OCI-LY7 (cell line): ENCODE measurements at regions not wholly inside any gene's neighbourhood (a gene's known extent, or its start where the extent isn't known, plus 50 kb on each side); places are given as distances from the start of the nearest gene placed in this dataset.

ENCODE experiments used
- BruUV-seq: library from RNA; stranded (reverse); fragments of 400-500 nt; replicated peaks from 2 replicates; lab custom pipeline; 2021; lab: Mats Ljungman, UMichigan
- CTCF ChIA-PET: fragments of 300-600 bp; sonication (Branson Sonifier 250); formaldehyde crosslinking; loops from one replicate; lab custom pipeline; 2022; ENCODE audit warnings: antibody characterized with exemption; ENCODE audit not compliant: unreplicated experiment; lab: Charles Lee
- POLR2A ChIA-PET: fragments of 300-600 bp; sonication (Branson Sonifier 250); formaldehyde crosslinking; loops from one replicate; lab custom pipeline; 2022; ENCODE audit warnings: antibody characterized with exemption; lab: Charles Lee
- DNase-seq: peaks from one replicate; pipeline ENCODE4 v3.0.0-alpha.2; 2015; ENCODE audit warnings: low spot score
- H2AFZ ChIP-seq: fragments of 200-600 bp; sonication (generic), shearing (Covaris generic); 2 replicates; pipeline ENCODE4 v1.6.1; 2014; ENCODE audit warnings: mild to moderate bottlenecking, antibody characterized with exemption, low read length, moderate library complexity
- H3K27ac ChIP-seq: fragments of 200-600 bp; sonication (generic); 2 replicates; pipeline ENCODE4 v1.5.1; 2014; ENCODE audit warnings: mixed run types, low read depth, mild to moderate bottlenecking, moderate library complexity, low read length, inconsistent platforms; ENCODE audit not compliant: poor library complexity, severe bottlenecking
- H3K36me3 ChIP-seq: fragments of 200-600 bp; sonication (generic); 2 replicates; pipeline ENCODE4 v1.6.1; 2014; ENCODE audit warnings: mild to moderate bottlenecking, antibody characterized with exemption, low read length, moderate library complexity, mixed read lengths; ENCODE audit not compliant: insufficient read depth
- H3K4me1 ChIP-seq: fragments of 200-600 bp; sonication (generic); 2 replicates; pipeline ENCODE4 v1.5.1; 2014; ENCODE audit warnings: mild to moderate bottlenecking, low read length; ENCODE audit not compliant: insufficient read depth, poor library complexity, severe bottlenecking
- H3K4me2 ChIP-seq: fragments of 200-600 bp; sonication (generic); 2 replicates; pipeline ENCODE4 v1.6.1; 2014; ENCODE audit warnings: mild to moderate bottlenecking, low read length
- H3K4me3 ChIP-seq: fragments of 200-600 bp; sonication (generic); 2 replicates; pipeline ENCODE4 v1.5.1; 2014; ENCODE audit warnings: mild to moderate bottlenecking, low read depth, low read length; ENCODE audit not compliant: poor library complexity, severe bottlenecking
- H3K79me2 ChIP-seq: fragments of 200-600 bp; sonication (generic); 2 replicates; pipeline ENCODE4 v1.6.1; 2016; ENCODE audit warnings: low read depth, mild to moderate bottlenecking, low read length, moderate library complexity, mixed read lengths; ENCODE audit not compliant: insufficient read depth
- H3K9me2 ChIP-seq: fragments of 200-600 bp; sonication (generic); 2 replicates; pipeline ENCODE4 v1.6.1; 2016; ENCODE audit warnings: mild to moderate bottlenecking, low read length, mixed read lengths; ENCODE audit not compliant: insufficient read depth
- H3K9me3 ChIP-seq: fragments of 200-600 bp; sonication (generic); 2 replicates; pipeline ENCODE4 v1.6.1; 2014; ENCODE audit warnings: mild to moderate bottlenecking, mixed run types, low read length, mixed read lengths
- H4K20me1 ChIP-seq: fragments of 200-600 bp; sonication (generic); 2 replicates; pipeline ENCODE4 v1.6.1; 2014; ENCODE audit warnings: mild to moderate bottlenecking, antibody characterized with exemption, low read length, moderate library complexity, mixed read lengths; ENCODE audit not compliant: insufficient read depth
- EZH2phosphoT487 ChIP-seq: fragments of 200-600 bp; sonication (generic); IDR thresholded peaks from 2 replicates; pipeline ENCODE4 v1.6.1; 2018; ENCODE audit warnings: low read depth, borderline replicate concordance, mild to moderate bottlenecking, mixed run types, antibody characterized with exemption, low read length, moderate library complexity, mixed read lengths
- intact Hi-C: fragments of 100-400 bp; cut with micrococcal nuclease; formaldehyde crosslinking; loops from one replicate; pipeline ENCODE4 v1.10.0; 2022; ENCODE audit not compliant: unreplicated experiment
- TF ChIP-seq, protein P1 (sequence below): fragments of 200-600 bp; sonication (generic); conservative IDR thresholded peaks from 2 replicates; pipeline ENCODE4 v1.5.1; 2014; ENCODE audit warnings: mild to moderate bottlenecking, antibody characterized with exemption, low read length, moderate library complexity, mixed read lengths

GRCh38 chr14:98725676-98726075, 546.3 kb downstream of the BCL11B start:
- H3K36me3 ChIP-seq = no peaks in the 10 kb centered on the region
- POLR2A ChIA-PET = interaction anchor here (1.1 kb wide), 2 partner anchors 14 to 15 kb away, joined by 3 to 5 read pairs; no protein-coding TSS in a partner anchor
- no peak for DNase-seq
- no TSS peak for BruUV-seq
- CTCF ChIA-PET = no interaction called here
- intact Hi-C loops = loop anchor here (10.0 kb wide), 1 partner anchor 199 kb away; no protein-coding TSS in a partner anchor
- no peak overlapping the region for H3K4me3 ChIP-seq
- H3K4me2 ChIP-seq = peak overlapping the region; percentile 39; the same call in 1 of the 2 replicates
- H3K4me1 ChIP-seq = peaks cover 51% of the 10 kb centered on the region
- H3K79me2 ChIP-seq = no peaks in the 10 kb centered on the region
- H3K9me3 ChIP-seq = no peaks in the 10 kb centered on the region
- H4K20me1 ChIP-seq = no peaks in the 10 kb centered on the region
- H3K9me2 ChIP-seq = no peaks in the 10 kb centered on the region
- TF ChIP-seq, protein P1, sequence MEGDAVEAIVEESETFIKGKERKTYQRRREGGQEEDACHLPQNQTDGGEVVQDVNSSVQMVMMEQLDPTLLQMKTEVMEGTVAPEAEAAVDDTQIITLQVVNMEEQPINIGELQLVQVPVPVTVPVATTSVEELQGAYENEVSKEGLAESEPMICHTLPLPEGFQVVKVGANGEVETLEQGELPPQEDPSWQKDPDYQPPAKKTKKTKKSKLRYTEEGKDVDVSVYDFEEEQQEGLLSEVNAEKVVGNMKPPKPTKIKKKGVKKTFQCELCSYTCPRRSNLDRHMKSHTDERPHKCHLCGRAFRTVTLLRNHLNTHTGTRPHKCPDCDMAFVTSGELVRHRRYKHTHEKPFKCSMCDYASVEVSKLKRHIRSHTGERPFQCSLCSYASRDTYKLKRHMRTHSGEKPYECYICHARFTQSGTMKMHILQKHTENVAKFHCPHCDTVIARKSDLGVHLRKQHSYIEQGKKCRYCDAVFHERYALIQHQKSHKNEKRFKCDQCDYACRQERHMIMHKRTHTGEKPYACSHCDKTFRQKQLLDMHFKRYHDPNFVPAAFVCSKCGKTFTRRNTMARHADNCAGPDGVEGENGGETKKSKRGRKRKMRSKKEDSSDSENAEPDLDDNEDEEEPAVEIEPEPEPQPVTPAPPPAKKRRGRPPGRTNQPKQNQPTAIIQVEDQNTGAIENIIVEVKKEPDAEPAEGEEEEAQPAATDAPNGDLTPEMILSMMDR = no peak
- no peak for TF ChIP-seq EZH2phosphoT487
- peak overlapping the region; percentile 44 for H3K27ac ChIP-seq
- H2AFZ ChIP-seq = peak overlapping the region; percentile 45; the same call in 1 of the 2 replicates

DNA sequence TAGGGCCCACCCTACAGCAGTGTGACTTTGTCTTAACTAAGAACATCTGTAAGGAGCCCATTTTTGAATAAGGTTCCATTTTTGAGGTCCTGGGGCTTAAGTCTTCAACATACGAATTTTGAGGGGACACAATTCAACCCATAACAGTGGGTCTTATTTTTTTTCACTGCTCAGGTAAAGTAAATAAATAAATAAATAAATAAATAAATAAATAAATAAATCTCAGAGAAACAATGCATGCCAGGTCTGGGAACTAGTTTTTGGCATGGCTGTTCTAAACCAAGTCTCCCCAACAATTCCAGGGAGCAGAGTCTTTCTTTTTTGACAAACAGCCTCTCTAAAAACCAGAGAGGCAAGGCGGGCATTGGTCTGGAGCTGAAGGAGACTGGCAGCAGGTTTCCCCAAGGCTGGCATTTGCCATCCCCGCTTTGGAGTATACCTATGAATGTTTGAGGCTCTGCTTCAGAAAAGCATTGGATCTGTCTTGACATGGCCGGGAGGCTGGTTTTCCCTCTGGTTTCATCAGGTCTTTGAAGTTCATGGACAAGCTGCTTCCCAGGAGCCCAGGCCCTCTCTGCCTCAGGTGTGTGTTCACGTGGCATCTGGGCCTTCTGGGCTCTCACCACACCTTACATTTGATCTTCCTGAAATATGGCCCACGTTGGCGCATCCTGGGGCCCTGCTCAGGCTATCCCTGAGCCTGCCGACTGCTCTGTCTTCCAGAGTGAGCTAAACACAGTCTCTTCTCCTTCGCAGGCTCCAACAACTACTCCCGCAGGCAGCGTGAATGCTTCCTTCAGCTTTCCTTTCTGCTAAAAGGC, 545.2 kb downstream of the BCL11B start:
- DNase-seq = no peak
- intact Hi-C loops = loop anchor here (10.0 kb wide), 1 partner anchor 198 kb away; no protein-coding TSS in a partner anchor
- Histone ChIP-seq H3K79me2 (no peaks in the 10 kb centered on the region), H3K36me3 (no peaks in the 10 kb centered on the region), H3K9me3 (no peaks in the 10 kb centered on the region), H4K20me1 (no peaks in the 10 kb centered on the region), H3K4me1 (peaks cover 42% of the 10 kb centered on the region), H3K27ac (no peak overlapping the region), H3K4me3 (no peak overlapping the region), H2AFZ (no peak overlapping the region), H3K4me2 (no peak overlapping the region), H3K9me2 (no peaks in the 10 kb centered on the region)
- ChIA-PET CTCF (no interaction called here), POLR2A (no interaction called here)
- no TSS peak for BruUV-seq
- TF ChIP-seq EZH2phosphoT487 = no peak
- TF ChIP-seq, protein P1 = no peak

DNA sequence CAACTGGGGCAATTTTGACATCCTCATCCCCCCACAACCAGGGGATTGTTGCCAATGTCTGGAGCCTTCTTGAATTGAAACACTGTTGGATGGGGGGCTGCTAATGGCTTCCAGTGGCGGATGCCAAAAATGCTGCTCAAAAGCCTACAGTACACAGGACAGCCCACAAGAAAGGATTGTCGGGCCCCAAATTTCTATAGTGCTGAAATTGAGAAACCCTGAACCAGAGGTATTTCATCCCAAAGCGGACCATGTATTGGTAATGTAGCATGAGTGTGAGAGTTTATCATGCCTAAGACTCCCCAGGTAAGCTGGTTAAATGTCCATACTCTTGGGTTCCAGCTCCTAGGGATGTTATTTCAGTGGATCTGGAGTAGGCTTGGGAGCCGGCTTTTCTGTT, 544.0 kb downstream of the BCL11B start:
- POLR2A ChIA-PET = no interaction called here
- no peaks in the 10 kb centered on the region for H4K20me1 ChIP-seq
- peaks cover 30% of the 10 kb centered on the region for H3K4me1 ChIP-seq
- intact Hi-C loops = loop anchor here (10.0 kb wide), 1 partner anchor 197 kb away; no protein-coding TSS in a partner anchor
- TF ChIP-seq, protein P1 = no peak
- no peak for TF ChIP-seq EZH2phosphoT487
- H3K9me3 ChIP-seq = no peaks in the 10 kb centered on the region
- H3K36me3 ChIP-seq = no peaks in the 10 kb centered on the region
- no peak overlapping the region for H3K4me3 ChIP-seq
- no peak overlapping the region for H3K27ac ChIP-seq
- no peak overlapping the region for H2AFZ ChIP-seq
- BruUV-seq = no TSS peak
- CTCF ChIA-PET = no interaction called here
- no peak overlapping the region for H3K4me2 ChIP-seq
- no peak for DNase-seq
- no peaks in the 10 kb centered on the region for H3K79me2 ChIP-seq
- no peaks in the 10 kb centered on the region for H3K9me2 ChIP-seq
